Astrocyte of the spinal cord (primary cell): ENCODE measurements at regions not wholly inside any gene's neighbourhood (a gene's known extent, or its start where the extent isn't known, plus 50 kb on each side); places are given as distances from the start of the nearest gene placed in this dataset.

Experiments
- DNase-seq: peaks from one replicate; pipeline ENCODE4 v3.0.0; 2011; ENCODE audit warnings: low read depth, low spot score
- H3K4me3 ChIP-seq: 2 replicates; pipeline ENCODE4 v1.5.1; 2011; ENCODE audit warnings: low read depth, mild to moderate bottlenecking, low read length, moderate library complexity
- in situ Hi-C: cut with HindIII; loops from 2 replicates; pipeline ENCODE4 v1.10.0; 2017; ENCODE audit warnings: low sequenced_read_pairs
- TF ChIP-seq, protein P1 (sequence below): IDR thresholded peaks from 2 replicates; pipeline ENCODE4 v1.5.1; 2012; ENCODE audit warnings: low read depth, mild to moderate bottlenecking, low read length, inconsistent platforms

DNA sequence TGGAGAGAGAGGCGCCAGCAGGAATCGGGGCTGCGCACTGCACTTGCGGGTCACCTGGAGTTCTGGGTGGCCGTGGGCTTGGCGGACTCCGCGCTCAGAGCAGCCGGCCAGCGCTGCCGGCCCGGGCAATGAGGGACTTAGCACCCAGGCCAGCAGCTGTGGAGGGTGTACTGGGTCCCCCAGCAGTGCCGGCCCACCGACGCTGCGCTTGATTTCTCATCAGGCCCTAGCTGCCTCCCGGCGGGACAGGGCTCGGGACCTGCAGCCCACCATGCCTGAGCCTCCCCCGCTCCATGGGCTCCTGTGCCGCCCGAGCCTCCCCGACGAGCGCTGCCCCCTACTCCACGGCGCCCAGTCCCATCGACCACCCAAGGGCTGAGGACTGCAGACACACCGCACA, 325.6 kb downstream of the ACTL7B start:
- in situ Hi-C loops: no loop called here
- no peak overlapping the region for H3K4me3 ChIP-seq
- DNase-seq: no peak
- TF ChIP-seq, protein P1, sequence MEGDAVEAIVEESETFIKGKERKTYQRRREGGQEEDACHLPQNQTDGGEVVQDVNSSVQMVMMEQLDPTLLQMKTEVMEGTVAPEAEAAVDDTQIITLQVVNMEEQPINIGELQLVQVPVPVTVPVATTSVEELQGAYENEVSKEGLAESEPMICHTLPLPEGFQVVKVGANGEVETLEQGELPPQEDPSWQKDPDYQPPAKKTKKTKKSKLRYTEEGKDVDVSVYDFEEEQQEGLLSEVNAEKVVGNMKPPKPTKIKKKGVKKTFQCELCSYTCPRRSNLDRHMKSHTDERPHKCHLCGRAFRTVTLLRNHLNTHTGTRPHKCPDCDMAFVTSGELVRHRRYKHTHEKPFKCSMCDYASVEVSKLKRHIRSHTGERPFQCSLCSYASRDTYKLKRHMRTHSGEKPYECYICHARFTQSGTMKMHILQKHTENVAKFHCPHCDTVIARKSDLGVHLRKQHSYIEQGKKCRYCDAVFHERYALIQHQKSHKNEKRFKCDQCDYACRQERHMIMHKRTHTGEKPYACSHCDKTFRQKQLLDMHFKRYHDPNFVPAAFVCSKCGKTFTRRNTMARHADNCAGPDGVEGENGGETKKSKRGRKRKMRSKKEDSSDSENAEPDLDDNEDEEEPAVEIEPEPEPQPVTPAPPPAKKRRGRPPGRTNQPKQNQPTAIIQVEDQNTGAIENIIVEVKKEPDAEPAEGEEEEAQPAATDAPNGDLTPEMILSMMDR: no peak

DNA sequence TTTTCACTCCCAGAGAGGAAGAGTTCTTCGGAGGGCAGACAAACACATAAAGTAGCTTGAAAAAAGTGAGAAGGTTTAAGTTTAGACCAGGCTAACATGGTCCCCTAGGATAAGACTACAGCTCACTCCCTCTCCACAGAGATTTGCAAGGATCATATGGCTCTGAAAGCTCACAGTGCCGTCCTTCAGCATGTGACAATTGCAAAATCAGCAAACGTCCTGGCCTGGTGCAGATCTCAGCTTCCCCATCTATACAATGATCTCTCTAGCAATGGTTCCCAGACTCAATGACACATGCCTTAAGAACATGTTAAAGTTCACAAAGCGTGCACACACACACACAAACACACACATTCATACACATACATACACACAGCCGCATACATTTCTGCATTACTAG, 327.6 kb downstream of the ACTL7B start:
- DNase-seq: no peak
- TF ChIP-seq, protein P1: no peak
- in situ Hi-C loops: no loop called here
- H3K4me3 ChIP-seq: no peak overlapping the region

DNA sequence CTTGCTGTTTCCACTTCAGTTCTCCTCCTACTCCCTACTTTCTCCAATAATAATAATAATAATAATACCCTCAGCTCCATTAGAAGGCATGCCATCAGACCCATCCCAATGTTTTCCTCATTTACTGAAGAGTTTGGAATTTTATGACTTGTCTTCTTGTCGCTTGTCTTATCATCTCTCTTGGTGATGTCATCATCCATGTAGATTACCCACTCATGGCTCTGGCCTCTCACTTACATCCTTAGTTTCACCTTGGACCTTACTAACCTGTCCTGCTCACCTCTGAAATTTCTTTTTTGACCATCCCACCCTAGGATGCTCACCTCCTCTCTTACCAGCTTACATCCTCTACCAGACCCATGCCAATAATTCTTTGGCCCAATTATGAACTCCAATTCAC, 329.3 kb downstream of the ACTL7B start:
- TF ChIP-seq, protein P1: no peak
- no peak overlapping the region for H3K4me3 ChIP-seq
- DNase-seq: no peak
- in situ Hi-C loops: no loop called here

DNA sequence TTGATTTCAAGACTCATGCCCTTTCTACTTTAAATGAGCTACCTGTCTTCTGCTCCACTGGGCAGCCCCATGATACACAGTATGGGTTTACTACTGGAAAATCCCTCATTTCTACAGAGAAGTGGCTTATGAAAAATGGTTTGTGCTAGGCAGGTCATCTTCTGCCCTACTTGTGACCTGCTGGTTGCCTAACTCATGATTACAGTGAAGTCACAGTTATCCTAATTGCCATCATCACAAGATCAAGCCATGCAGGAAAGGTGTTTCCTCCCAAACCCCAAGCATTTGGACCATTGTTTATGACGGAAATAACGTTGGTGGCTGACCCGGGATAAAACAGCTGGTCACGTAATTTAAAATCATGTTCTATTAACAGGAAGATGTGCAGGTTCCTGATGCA, 330.6 kb downstream of the ACTL7B start:
- DNase-seq: no peak
- no peak overlapping the region for H3K4me3 ChIP-seq
- TF ChIP-seq, protein P1: no peak
- in situ Hi-C loops: no loop called here

DNA sequence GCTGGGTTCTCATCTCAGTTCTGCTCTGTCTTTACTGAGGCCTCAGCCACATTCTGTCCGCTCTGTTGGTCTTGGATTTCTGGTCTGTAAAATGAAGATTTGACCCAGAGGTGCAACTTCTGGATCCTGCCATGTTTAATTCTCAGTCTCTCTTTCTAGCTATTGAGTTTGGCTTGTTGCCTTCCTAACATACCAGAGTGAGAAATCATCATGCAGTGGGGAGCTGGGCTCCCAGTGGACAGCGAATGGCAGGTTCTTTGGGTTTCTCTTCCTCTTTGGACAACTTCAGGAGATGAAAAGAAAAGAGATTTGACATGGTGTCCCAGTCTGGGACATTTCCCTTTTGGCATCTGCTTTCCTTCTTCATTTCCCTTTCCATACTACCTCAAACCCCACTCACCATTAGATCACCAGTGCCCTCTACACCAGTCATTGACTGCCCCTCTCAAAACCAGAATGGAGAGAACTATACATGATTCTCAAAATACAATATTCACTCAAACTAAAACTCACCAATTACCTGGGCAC, 334.7 kb downstream of the ACTL7B start:
- peak; percentile 74 for DNase-seq
- TF ChIP-seq, protein P1: no peak
- in situ Hi-C loops: no loop called here
- H3K4me3 ChIP-seq: no peak overlapping the region

DNA sequence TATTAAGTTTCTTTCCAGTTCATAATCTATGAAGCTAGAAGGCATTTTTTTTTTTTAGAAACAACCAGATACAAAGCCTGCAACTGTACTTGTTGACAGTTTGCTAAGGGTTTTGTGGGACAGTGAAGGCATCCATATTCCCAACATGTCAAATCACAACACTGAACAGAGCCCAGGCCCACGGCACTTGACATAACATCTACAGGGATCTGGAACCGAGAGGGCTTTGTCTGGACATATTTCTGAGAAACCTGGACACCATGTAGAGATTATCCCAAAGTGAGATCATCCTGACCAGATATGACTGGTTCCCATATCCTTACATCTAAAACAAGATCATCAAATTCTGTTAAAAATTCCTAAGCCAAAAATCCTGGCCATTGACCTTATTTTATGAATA, 336.3 kb downstream of the ACTL7B start:
- TF ChIP-seq, protein P1: no peak
- in situ Hi-C loops: no loop called here
- DNase-seq: no peak
- H3K4me3 ChIP-seq: no peak overlapping the region
